Kidney (tissue), 13 donors: ENCODE measurements at regions not wholly inside any gene's neighbourhood (a gene's known extent, or its start where the extent isn't known, plus 50 kb on each side); places are given as distances from the start of the nearest gene placed in this dataset.

Experiments used
- DNase-seq, 5 donors: peaks; one replicate each; pipeline ENCODE4 v3.0.0-alpha.2; 2013 to 2020
- FAIRE-seq: peaks from 2 replicates; lab custom pipeline; 2012; peaks lifted over from hg19 to GRCh38; lab: Jason Lieb, UNC
- H3K27ac ChIP-seq, 2 donors: one replicate each; pipeline ENCODE4 v1.7.0; 2013; ENCODE audit warnings: low read depth in 2 of 2, low read length in 2 of 2, inconsistent platforms in 1 of 2
- H3K27me3 ChIP-seq: one replicate; pipeline ENCODE4 v1.7.1; 2013; ENCODE audit warnings: low read length, inconsistent platforms; ENCODE audit not compliant: control insufficient read depth, insufficient read depth
- H3K36me3 ChIP-seq, 3 donors: one replicate each; pipeline versions ENCODE4 v1.7.0 to v1.7.1; 2013; ENCODE audit warnings: low read length in 3 of 3, control low read depth in 1 of 3, inconsistent platforms in 1 of 3; ENCODE audit not compliant: insufficient read depth in 3 of 3, control insufficient read depth in 2 of 3
- H3K4me1 ChIP-seq, 3 donors: one replicate each; pipeline versions ENCODE4 v1.7.0 to v1.7.1; 2013; ENCODE audit warnings: low read length in 3 of 3, inconsistent platforms in 1 of 3, low read depth in 1 of 3; ENCODE audit not compliant: control insufficient read depth in 2 of 3, insufficient read depth in 2 of 3
- H3K4me3 ChIP-seq, 3 donors: one replicate each; pipeline versions ENCODE4 v1.7.0 to v1.8.1; 2013; ENCODE audit warnings: low read length in 3 of 3, control low read depth in 1 of 3, inconsistent platforms in 1 of 3
- H3K9ac ChIP-seq, 3 donors: one replicate each; pipeline versions ENCODE4 v1.7.0 to v1.7.1; 2013; ENCODE audit warnings: low read length in 3 of 3, control low read depth in 1 of 3, inconsistent platforms in 1 of 3
- H3K9me3 ChIP-seq, 3 donors: one replicate each; pipeline versions ENCODE4 v1.7.0 to v1.7.1; 2013; ENCODE audit warnings: low read length in 3 of 3, control low read depth in 1 of 3, inconsistent platforms in 1 of 3; ENCODE audit not compliant: control insufficient read depth in 2 of 3, insufficient read depth in 1 of 3
- CTCF ChIP-seq: IDR thresholded peaks from 3 replicates; pipeline ENCODE4 v1.5.1; 2012; ENCODE audit warnings: mild to moderate bottlenecking, moderate library complexity, borderline replicate concordance; ENCODE audit not compliant: insufficient read depth; ENCODE audit errors: extremely low read depth
- intact Hi-C: fragments of 100-400 bp; cut with DNase I; formaldehyde crosslinking; loops from one replicate; pipeline ENCODE4 v1.11.1; 2022
- donor health status: control.
- donor health status: control.
- donor health status: control.
- donor health status: control.
- donor health status: control.
- donor health status: DM: yes; HTN: yes; CAD: no.
- donor health status: Normal renal cell carcinoma (clear cell type).

- FAIRE-seq (no peak), DNase-seq (peak in 2 of 5 donors; percentile 66 to 87)
- Histone ChIP-seq H3K27me3 (no peaks in the 10 kb centered on the region), H3K4me1 (peaks cover 0 to 4% (median 0%) of the 10 kb centered on the region in 3 donors), H3K4me3 (no peak overlapping the region), H3K27ac (peak overlapping the region; percentile 26 to 45), H3K9me3 (no peaks in the 10 kb centered on the region), H3K9ac (no peak overlapping the region), H3K36me3 (no peaks in the 10 kb centered on the region)
- intact Hi-C loops = no loop called here
- TF ChIP-seq CTCF = no peak
These were observed 107.5 kb upstream of the THBS1 start for GRCh38 chr15:39473298-39473947.

GRCh38 chr15:39474657-39475056 lies 106.2 kb upstream of the THBS1 start:
- Histone ChIP-seq H3K27ac (peak overlapping the region; percentile 26 to 70), H3K4me3 (no peak overlapping the region), H3K9ac (no peak overlapping the region), H3K36me3 (no peaks in the 10 kb centered on the region), H3K9me3 (no peaks in the 10 kb centered on the region), H3K27me3 (no peaks in the 10 kb centered on the region), H3K4me1 (peaks cover 0 to 4% (median 0%) of the 10 kb centered on the region in 3 donors)
- FAIRE-seq (no peak), DNase-seq (peak in 1 of 5 donors; percentile 50)
- intact Hi-C loops = no loop called here
- no peak for TF ChIP-seq CTCF

GRCh38 chr15:39478996-39479395 lies 101.9 kb upstream of the THBS1 start:
- DNase-seq (no peak), FAIRE-seq (no peak)
- intact Hi-C loops = no loop called here
- Histone ChIP-seq H3K9ac (no peak overlapping the region), H3K9me3 (no peaks in the 10 kb centered on the region), H3K4me3 (no peak overlapping the region), H3K27ac (no peak overlapping the region), H3K27me3 (no peaks in the 10 kb centered on the region), H3K4me1 (no peaks in the 10 kb centered on the region), H3K36me3 (no peaks in the 10 kb centered on the region)
- TF ChIP-seq CTCF = no peak

- Histone ChIP-seq H3K27me3 (no peaks in the 10 kb centered on the region), H3K36me3 (no peaks in the 10 kb centered on the region), H3K9ac (no peak overlapping the region), H3K9me3 (no peaks in the 10 kb centered on the region), H3K4me1 (no peaks in the 10 kb centered on the region), H3K27ac (no peak overlapping the region), H3K4me3 (no peak overlapping the region)
- intact Hi-C loops = no loop called here
- no peak for DNase-seq
- no peak for TF ChIP-seq CTCF
- FAIRE-seq = no peak
These were observed 101.0 kb upstream of the THBS1 start for GRCh38 chr15:39479911-39480310.
